Testis (tissue), 2 donors: ENCODE measurements at regions not wholly inside any gene's neighbourhood (a gene's known extent, or its start where the extent isn't known, plus 50 kb on each side); places are given as distances from the start of the nearest gene placed in this dataset.

ENCODE experiments used
- CTCF ChIP-seq, 3 experiments: fragments of 450-650 bp in 2 of 3; fragments of 200-600 bp in 1 of 3; sonication (generic) in 1 of 3; IDR thresholded peaks; one replicate each; pipeline ENCODE4 v1.5.1; 2016 to 2019; ENCODE audit warnings: antibody characterized with exemption in 3 of 3, mild to moderate bottlenecking in 2 of 3, moderate library complexity in 1 of 3
- POLR2A ChIP-seq: fragments of 450-650 bp; IDR thresholded peaks from one replicate; pipeline ENCODE4 v1.6.1; 2017; ENCODE audit warnings: antibody characterized with exemption, mild to moderate bottlenecking, moderate library complexity

- TF ChIP-seq CTCF (IDR thresholded peaks at IDR 0.05) (no peak), POLR2A (no peak)
These were observed 125.9 kb downstream of the RIPK4 start for GRCh38 chr21:41640748-41641509.
